Colonic mucosa (tissue), 4 donors: ENCODE measurements at regions not wholly inside any gene's neighbourhood (a gene's known extent, or its start where the extent isn't known, plus 50 kb on each side); places are given as distances from the start of the nearest gene placed in this dataset.
"Not testable (repeated sequence)": the region's sequence is repeated elsewhere in the genome, so short reads cannot be mapped to it uniquely, and the experiment has no call there.

Experiments used
- DNase-seq: peaks from one replicate; pipeline ENCODE4 v3.0.0-alpha.2; 2020
- H3K27ac ChIP-seq: fragments of 200-600 bp; one replicate; pipeline ENCODE4 v1.8.0; 2021
- H3K27me3 ChIP-seq: fragments of 200-600 bp; one replicate; pipeline ENCODE4 v1.8.0; 2021
- H3K36me3 ChIP-seq: fragments of 200-600 bp; one replicate; pipeline ENCODE4 v1.8.0; 2021
- H3K4me1 ChIP-seq: fragments of 200-600 bp; one replicate; pipeline ENCODE4 v1.8.0; 2021; ENCODE audit warnings: mild to moderate bottlenecking
- H3K4me3 ChIP-seq: fragments of 200-600 bp; one replicate; pipeline ENCODE4 v1.8.0; 2021
- H3K9ac ChIP-seq, 2 donors: one replicate each; pipeline ENCODE4 v1.7.0; 2013; ENCODE audit warnings: control low read depth in 2 of 2, low read depth in 2 of 2, low read length in 2 of 2
- H3K9me3 ChIP-seq: fragments of 200-600 bp; one replicate; pipeline ENCODE4 v1.8.0; 2021
- intact Hi-C: fragments of 100-400 bp; cut with DNase I; formaldehyde crosslinking; loops from one replicate; pipeline ENCODE4 v1.14.1; 2022
- TF ChIP-seq, protein P1 (sequence below): fragments of 200-600 bp; IDR thresholded peaks from one replicate; pipeline ENCODE4 v1.8.0; 2022; ENCODE audit warnings: antibody characterized with exemption, mild to moderate bottlenecking
- donor health status: healthy.
- donor health status: DM: no; HTN: no; CAD: no.
- donor health status: DM: no; HTN: no; CAD: no.

DNA sequence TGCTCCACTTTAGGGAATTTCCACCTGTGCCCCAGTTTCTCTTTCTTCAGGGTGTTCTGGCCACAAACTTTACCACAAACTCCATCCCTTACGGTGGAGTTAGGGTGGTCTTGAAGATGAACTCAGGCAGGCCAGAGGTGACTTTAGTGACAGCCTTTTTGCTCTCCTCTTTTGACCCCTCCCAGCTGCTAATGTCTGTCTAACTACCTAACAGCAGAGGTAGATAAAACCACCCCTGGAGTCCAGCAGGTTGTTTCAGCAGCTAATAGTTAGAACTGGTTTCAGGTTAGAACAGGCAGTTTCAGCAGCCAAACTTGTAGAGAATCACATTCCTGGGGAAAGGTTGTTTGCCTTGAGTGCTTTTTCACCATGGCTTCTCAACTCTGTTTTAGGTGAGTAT, 971.3 kb upstream of the CDH18 start:
- no peaks in the 10 kb centered on the region for H3K36me3 ChIP-seq
- no peaks in the 10 kb centered on the region for H3K27me3 ChIP-seq
- no peaks in the 10 kb centered on the region for H3K4me1 ChIP-seq
- H3K4me3 ChIP-seq = no peak overlapping the region
- no peak for DNase-seq
- TF ChIP-seq, protein P1, sequence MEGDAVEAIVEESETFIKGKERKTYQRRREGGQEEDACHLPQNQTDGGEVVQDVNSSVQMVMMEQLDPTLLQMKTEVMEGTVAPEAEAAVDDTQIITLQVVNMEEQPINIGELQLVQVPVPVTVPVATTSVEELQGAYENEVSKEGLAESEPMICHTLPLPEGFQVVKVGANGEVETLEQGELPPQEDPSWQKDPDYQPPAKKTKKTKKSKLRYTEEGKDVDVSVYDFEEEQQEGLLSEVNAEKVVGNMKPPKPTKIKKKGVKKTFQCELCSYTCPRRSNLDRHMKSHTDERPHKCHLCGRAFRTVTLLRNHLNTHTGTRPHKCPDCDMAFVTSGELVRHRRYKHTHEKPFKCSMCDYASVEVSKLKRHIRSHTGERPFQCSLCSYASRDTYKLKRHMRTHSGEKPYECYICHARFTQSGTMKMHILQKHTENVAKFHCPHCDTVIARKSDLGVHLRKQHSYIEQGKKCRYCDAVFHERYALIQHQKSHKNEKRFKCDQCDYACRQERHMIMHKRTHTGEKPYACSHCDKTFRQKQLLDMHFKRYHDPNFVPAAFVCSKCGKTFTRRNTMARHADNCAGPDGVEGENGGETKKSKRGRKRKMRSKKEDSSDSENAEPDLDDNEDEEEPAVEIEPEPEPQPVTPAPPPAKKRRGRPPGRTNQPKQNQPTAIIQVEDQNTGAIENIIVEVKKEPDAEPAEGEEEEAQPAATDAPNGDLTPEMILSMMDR = no peak
- H3K27ac ChIP-seq = no peak overlapping the region
- no peaks in the 10 kb centered on the region for H3K9me3 ChIP-seq
- intact Hi-C loops = no loop called here
- no peak overlapping the region for H3K9ac ChIP-seq

DNA sequence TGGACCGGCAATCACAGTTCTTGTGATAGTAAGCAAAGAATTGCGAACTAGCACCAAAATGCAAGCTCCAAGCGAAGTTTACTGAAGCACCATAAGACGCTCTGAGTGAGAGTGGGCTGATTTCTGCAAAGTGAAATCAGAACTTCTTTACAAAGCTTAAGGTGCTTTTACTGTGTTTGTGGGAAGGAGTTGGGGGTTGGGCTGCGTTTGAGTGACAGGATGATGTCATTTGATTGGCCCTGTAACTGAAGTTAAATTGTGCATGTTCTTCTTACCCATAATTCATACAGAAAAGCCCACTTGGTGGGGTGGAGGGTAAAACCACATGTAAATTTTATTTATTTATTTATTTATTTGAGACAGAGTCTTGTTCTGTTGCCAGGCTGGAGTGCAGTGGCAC, 970.6 kb upstream of the CDH18 start:
- no peak for DNase-seq
- no peak overlapping the region for H3K4me3 ChIP-seq
- no peak overlapping the region for H3K27ac ChIP-seq
- H3K36me3 ChIP-seq = no peaks in the 10 kb centered on the region
- H3K9ac ChIP-seq = no peak overlapping the region
- no peaks in the 10 kb centered on the region for H3K27me3 ChIP-seq
- no peaks in the 10 kb centered on the region for H3K9me3 ChIP-seq
- TF ChIP-seq, protein P1 = no peak
- H3K4me1 ChIP-seq = no peaks in the 10 kb centered on the region
- intact Hi-C loops = no loop called here

DNA sequence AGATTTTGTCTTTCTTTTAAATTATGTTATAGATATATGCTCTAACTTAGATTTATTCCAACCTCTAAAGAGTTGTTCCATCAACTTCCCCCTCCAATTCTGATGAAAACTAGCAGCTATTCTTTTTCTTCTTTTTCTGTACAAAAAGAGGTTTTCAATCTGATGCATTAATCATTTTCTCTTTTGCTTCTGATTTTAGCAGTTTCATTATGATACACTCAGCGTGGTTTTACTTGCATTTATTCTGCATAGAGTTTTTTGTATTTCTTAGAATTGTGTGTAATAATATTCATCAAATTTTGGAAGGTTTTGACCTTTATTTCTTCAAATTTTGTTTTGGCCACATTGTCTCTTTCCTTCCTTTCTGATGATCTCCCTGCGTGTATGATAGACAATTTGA, 968.1 kb upstream of the CDH18 start:
- TF ChIP-seq, protein P1 = no peak
- DNase-seq = no peak

DNA sequence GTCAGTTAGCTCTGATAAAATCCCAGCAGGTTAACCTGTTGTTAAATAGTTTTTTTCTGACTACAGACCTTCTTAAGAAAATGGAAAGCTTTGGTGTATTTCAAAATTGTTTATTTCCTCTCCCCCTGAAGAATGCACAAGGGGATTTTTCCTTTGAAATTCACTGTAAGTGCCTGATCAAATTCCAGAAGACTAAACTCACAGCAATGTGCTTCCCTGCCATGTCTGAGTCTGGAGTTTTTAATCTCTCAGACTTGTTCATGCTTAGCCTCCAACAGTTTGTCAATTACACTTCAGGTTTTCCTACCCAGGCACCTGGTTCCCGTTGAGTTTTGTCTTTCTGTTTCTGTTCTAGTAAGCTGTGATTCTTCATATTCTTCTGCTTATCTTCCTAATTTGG, 961.6 kb upstream of the CDH18 start:
- TF ChIP-seq, protein P1 = no peak
- intact Hi-C loops = no loop called here
- Histone ChIP-seq H3K9me3 (no peaks in the 10 kb centered on the region), H3K4me1 (no peaks in the 10 kb centered on the region), H3K27me3 (no peaks in the 10 kb centered on the region), H3K27ac (no peak overlapping the region), H3K4me3 (no peak overlapping the region), H3K9ac (no peak overlapping the region), H3K36me3 (no peaks in the 10 kb centered on the region)
- DNase-seq = no peak

More for the DNA sequence above, 968.1 kb upstream of the CDH18 start:
- H3K9me3 ChIP-seq = no peaks in the 10 kb centered on the region
- H3K36me3 ChIP-seq = no peaks in the 10 kb centered on the region
- H3K4me1 ChIP-seq = no peaks in the 10 kb centered on the region
- no peaks in the 10 kb centered on the region for H3K27me3 ChIP-seq
- no peak overlapping the region for H3K4me3 ChIP-seq
- no peak overlapping the region for H3K9ac ChIP-seq
- intact Hi-C loops = no loop called here
- H3K27ac ChIP-seq = no peak overlapping the region

DNA sequence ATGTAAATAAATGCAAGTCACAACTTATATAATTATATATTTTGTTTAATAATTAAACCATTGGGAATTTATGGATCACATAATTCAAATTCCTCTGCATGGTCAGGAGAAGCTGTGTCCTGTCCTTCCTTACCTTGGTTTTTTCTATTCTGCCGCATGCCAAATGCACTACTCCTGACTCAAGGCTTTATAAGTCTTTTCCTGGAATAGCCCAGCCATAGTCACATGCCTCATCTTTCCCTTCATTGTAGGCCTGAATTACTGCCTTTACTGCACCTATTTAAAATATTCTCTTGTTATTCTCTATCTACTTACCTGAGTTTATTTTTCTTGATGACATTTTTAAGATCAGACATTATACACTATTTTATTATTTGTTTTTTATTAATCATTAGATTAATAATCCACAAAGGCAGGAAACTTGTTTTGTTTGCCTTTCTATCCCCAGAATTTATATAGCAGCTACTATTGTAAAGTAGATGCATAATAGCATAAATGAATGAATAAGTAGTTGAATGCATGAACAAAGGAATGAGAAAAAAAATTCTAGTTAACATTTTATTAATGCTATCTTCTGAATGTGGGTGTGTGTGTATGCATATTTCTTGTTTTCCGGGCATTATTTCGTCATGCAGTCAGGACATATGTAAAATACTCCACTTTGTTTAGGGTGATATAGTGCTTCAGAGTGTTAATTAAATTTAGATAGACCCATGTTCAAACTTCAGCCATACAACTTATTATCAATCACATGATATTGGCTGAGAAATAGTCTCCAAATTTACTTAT, 955.4 kb upstream of the CDH18 start:
- DNase-seq, H3K9ac ChIP-seq, intact Hi-C loops, H3K4me1 ChIP-seq, H3K4me3 ChIP-seq, H3K36me3 ChIP-seq, H3K27ac ChIP-seq, H3K9me3 ChIP-seq, H3K27me3 ChIP-seq: not testable (repeated sequence)

DNA sequence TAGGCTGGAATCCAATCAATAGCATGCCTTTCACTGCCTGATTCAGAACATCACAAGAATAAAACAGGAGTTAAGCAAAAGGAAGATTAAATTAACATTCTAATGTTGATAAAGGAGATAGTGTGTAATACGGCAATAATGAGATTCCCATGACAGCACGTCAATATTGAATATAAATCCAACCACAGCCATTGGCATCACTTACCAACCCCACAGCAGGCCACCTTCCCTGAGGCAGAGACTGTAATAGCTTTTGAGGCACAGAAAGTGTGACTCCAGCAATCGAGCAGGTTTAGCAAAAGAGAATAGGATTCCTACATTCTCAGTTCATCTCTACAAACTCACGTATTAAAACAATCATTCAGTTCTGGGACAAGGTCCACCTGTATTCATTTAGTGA, 954.6 kb upstream of the CDH18 start:
- H3K4me3 ChIP-seq, H3K9ac ChIP-seq, intact Hi-C loops, H3K27me3 ChIP-seq, H3K4me1 ChIP-seq, H3K36me3 ChIP-seq, H3K9me3 ChIP-seq, DNase-seq, H3K27ac ChIP-seq: not testable (repeated sequence)

DNA sequence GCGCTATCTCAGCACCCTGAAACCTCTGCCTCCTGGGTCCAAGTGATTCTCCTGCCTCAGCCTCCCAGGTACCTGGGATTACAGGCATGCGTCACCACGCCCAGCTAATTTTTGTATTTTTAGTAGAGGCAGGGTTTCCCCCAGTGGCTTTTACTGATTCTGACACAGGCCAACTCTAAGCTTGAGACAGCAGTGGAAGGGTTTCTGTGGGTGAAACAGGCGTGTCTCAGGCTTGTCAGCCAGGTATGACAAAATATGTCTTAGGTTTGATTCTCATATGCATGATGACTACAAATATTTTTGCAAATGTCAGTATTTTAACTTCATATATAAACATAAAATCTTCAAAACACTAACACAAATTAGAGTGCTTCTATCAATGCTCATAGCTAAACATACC, 952.8 kb upstream of the CDH18 start:
- H3K9me3 ChIP-seq, H3K4me3 ChIP-seq, H3K36me3 ChIP-seq, H3K4me1 ChIP-seq, H3K27me3 ChIP-seq, H3K27ac ChIP-seq, H3K9ac ChIP-seq, intact Hi-C loops, DNase-seq: not testable (repeated sequence)

DNA sequence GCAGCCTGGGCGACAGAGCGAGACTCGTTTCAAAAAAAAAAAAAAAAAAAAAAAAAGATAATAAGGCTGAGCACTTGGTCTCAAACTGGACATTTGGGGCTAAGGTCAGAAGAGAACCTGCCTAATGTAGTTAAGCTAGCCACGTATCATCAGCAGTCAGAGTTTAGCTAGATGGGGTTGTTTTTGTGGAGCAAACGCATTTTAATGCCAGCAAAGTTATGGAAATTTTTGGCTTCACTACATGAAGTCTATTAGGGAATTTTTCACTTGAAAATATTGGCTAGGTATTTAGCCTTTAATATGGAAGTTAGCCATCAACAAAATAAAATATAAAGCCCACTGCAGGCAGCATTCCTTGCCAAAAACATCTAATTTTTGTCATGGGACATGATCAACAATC, 902.9 kb upstream of the CDH18 start:
- DNase-seq, H3K27ac ChIP-seq, H3K9ac ChIP-seq, intact Hi-C loops, H3K36me3 ChIP-seq, H3K9me3 ChIP-seq, H3K4me1 ChIP-seq, H3K27me3 ChIP-seq, H3K4me3 ChIP-seq: not testable (repeated sequence)

DNA sequence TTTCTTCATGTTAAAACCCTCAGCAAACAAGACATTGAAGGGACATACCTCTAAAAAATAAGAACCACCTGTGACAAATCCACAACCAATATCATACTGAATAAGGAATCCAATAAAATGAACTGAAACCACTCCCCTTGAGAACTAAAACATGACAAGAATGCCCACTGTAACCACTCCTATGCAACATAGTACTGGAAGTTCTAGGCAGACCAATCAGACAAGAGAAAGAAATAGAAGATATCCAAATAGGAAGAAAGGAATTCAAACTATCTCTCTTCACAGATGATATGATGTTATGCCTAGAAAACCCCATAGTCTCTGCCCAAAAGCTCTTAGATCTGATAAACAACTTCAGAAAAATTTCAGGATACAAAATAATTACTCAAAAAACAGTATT, 887.7 kb upstream of the CDH18 start:
- intact Hi-C loops, H3K4me3 ChIP-seq, H3K9me3 ChIP-seq, H3K27me3 ChIP-seq, H3K36me3 ChIP-seq, H3K4me1 ChIP-seq, H3K27ac ChIP-seq, DNase-seq, H3K9ac ChIP-seq: not testable (repeated sequence)

DNA sequence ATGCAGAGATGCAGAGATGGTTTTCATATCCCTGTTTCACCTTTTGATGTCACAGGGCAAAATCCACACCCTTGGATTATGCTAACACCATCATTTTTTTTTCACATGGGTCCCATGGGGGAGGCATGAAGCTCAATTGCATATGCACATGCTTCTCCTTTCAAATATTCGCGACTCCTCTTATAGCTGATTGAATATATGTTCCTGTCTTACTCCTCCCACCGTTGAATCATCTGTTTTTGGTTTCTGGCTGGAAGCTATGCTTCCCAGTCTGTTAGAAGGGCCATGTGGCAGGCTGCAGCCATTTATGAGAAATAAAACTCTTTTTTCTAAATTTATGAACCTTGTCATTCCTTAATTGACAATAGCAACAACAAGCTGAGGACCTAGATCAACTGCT, 877.9 kb upstream of the CDH18 start:
- H3K9ac ChIP-seq, H3K27ac ChIP-seq, DNase-seq, H3K36me3 ChIP-seq, H3K27me3 ChIP-seq, intact Hi-C loops, H3K4me3 ChIP-seq, H3K9me3 ChIP-seq, H3K4me1 ChIP-seq: not testable (repeated sequence)
